Neural progenitor cell (in vitro differentiated cells): ENCODE measurements at regions not wholly inside any gene's neighbourhood (a gene's known extent, or its start where the extent isn't known, plus 50 kb on each side); places are given as distances from the start of the nearest gene placed in this dataset.

Source experiments
- DNase-seq: peaks from one replicate; pipeline ENCODE4 v3.0.0-alpha.2; 2016; ENCODE audit warnings: low spot score
- H2AFZ ChIP-seq: fragments of 200-600 bp; sonication (generic); replicated peaks from 2 replicates; pipeline ENCODE4 v1.6.1; 2016; ENCODE audit warnings: antibody characterized with exemption
- H3F3A ChIP-seq: fragments of 200-600 bp; sonication (generic); 2 replicates; pipeline ENCODE4 v1.6.1; 2016; ENCODE audit warnings: antibody characterized with exemption, low read depth
- H3K27ac ChIP-seq: fragments of 200-600 bp; sonication (generic); 2 replicates; pipeline ENCODE4 v1.5.1; 2016; ENCODE audit warnings: mild to moderate bottlenecking
- H3K27me3 ChIP-seq: fragments of 200-600 bp; sonication (generic); 2 replicates; pipeline ENCODE4 v1.6.1; 2016; ENCODE audit warnings: mild to moderate bottlenecking, moderate library complexity
- H3K36me3 ChIP-seq: fragments of 200-600 bp; sonication (generic); 2 replicates; pipeline ENCODE4 v1.5.1; 2016
- H3K4me1 ChIP-seq: fragments of 200-600 bp; sonication (generic); 2 replicates; pipeline ENCODE4 v1.6.1; 2016; ENCODE audit warnings: mixed run types
- H3K4me2 ChIP-seq: fragments of 200-600 bp; sonication (generic); 2 replicates; pipeline ENCODE4 v1.6.1; 2016
- H3K4me3 ChIP-seq: fragments of 200-600 bp; sonication (generic); 2 replicates; pipeline ENCODE4 v1.5.1; 2016
- H3K79me2 ChIP-seq: fragments of 200-600 bp; sonication (generic); 2 replicates; pipeline ENCODE4 v1.6.1; 2016; ENCODE audit warnings: low read depth
- H3K9ac ChIP-seq: fragments of 200-600 bp; sonication (generic); 2 replicates; pipeline ENCODE4 v1.6.1; 2016
- H3K9me3 ChIP-seq: fragments of 200-600 bp; sonication (generic); 2 replicates; pipeline ENCODE4 v1.5.1; 2016; ENCODE audit warnings: low read depth
- H4K20me1 ChIP-seq: fragments of 200-600 bp; sonication (generic); 2 replicates; pipeline ENCODE4 v1.6.1; 2016; ENCODE audit warnings: low read depth
- H3K27ac Mint-ChIP-seq: 3 replicates; pipeline ENCODE4 v1.8.0; 2021; ENCODE audit warnings: mixed read lengths
- H3K27me3 Mint-ChIP-seq: 2 replicates; pipeline ENCODE4 v1.8.0; 2022; ENCODE audit warnings: low read depth, mild to moderate bottlenecking, inconsistent platforms, moderate library complexity, mixed read lengths; ENCODE audit not compliant: insufficient read depth
- H3K36me3 Mint-ChIP-seq: 3 replicates; pipeline ENCODE4 v1.8.0; 2021; ENCODE audit warnings: mixed read lengths
- H3K4me1 Mint-ChIP-seq: 3 replicates; pipeline ENCODE4 v1.8.0; 2021; ENCODE audit warnings: mixed read lengths
- H3K4me3 Mint-ChIP-seq: 3 replicates; pipeline ENCODE4 v1.8.0; 2021; ENCODE audit warnings: mild to moderate bottlenecking, moderate library complexity, mixed read lengths
- H3K9me3 Mint-ChIP-seq: 3 replicates; pipeline ENCODE4 v1.8.0; 2020; ENCODE audit warnings: mixed read lengths
- CTCF ChIP-seq: fragments of 200-600 bp; sonication (generic); IDR thresholded peaks from 2 replicates; pipeline ENCODE4 v1.5.1; 2017; ENCODE audit warnings: antibody characterized with exemption, mild to moderate bottlenecking
- EZH2 ChIP-seq: fragments of 200-600 bp; sonication (generic); IDR thresholded peaks from 2 replicates; pipeline ENCODE4 v1.6.1; 2017; ENCODE audit warnings: antibody characterized with exemption, mild to moderate bottlenecking, moderate library complexity
- EZH2phosphoT487 ChIP-seq: fragments of 200-600 bp; sonication (generic); IDR thresholded peaks from 2 replicates; pipeline ENCODE4 v1.6.1; 2017; ENCODE audit warnings: antibody characterized with exemption

GRCh38 chr3:194007592-194008337 is 128.2 kb upstream of the HES1 start:
- no peak for TF ChIP-seq EZH2
- no peak for TF ChIP-seq EZH2phosphoT487
- no peak for TF ChIP-seq CTCF
- Histone ChIP-seq H2AFZ (no peak overlapping the region), H3K9ac (no peak overlapping the region), H3K79me2 (no peaks in the 10 kb centered on the region), H3K4me1 (peaks cover 34% of the 10 kb centered on the region), H3K36me3 (no peaks in the 10 kb centered on the region), H3K27ac (no peak overlapping the region), H3K9me3 (no peaks in the 10 kb centered on the region), H3K4me2 (no peak overlapping the region), H3F3A (peaks cover 16% of the 10 kb centered on the region), H3K27me3 (no peaks in the 10 kb centered on the region), H4K20me1 (no peaks in the 10 kb centered on the region), H3K4me3 (no peak overlapping the region)
- Mint-ChIP-seq H3K36me3 (no peaks in the 10 kb centered on the region), H3K27ac (no peak overlapping the region), H3K4me3 (peak overlapping the region; percentile 21), H3K27me3 (peaks cover 14% of the 10 kb centered on the region), H3K4me1 (peaks cover 54% of the 10 kb centered on the region), H3K9me3 (no peaks in the 10 kb centered on the region)
- no peak for DNase-seq

DNA sequence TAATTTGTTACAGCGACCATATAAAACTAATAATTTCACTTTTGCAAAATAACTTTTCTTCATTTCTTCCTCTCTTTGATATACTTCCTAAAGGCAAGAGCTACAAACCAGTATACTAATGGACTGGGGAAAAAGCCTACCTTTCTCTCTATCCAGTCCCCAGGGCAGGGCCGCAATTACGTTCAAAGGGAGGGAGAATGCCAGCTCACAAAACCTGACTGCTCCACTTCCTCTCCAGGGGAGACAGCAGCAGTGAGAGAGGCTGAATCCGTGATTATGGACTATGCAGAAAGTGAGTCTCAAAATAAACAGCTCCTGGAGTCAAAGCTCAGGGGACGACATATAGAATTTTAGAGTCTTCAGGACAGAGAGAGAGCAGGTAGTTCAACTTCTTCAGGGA is 126.9 kb upstream of the HES1 start:
- H3K27ac ChIP-seq = no peak overlapping the region
- no peaks in the 10 kb centered on the region for H3K9me3 Mint-ChIP-seq
- no peak overlapping the region for H3K9ac ChIP-seq
- H3K4me2 ChIP-seq = peak overlapping the region; percentile 7
- no peaks in the 10 kb centered on the region for H3K36me3 Mint-ChIP-seq
- H2AFZ ChIP-seq = no peak overlapping the region
- no peaks in the 10 kb centered on the region for H3K79me2 ChIP-seq
- no peaks in the 10 kb centered on the region for H4K20me1 ChIP-seq
- DNase-seq = no peak
- no peaks in the 10 kb centered on the region for H3K36me3 ChIP-seq
- peaks cover 23% of the 10 kb centered on the region for H3K4me1 ChIP-seq
- H3K4me3 Mint-ChIP-seq = no peak overlapping the region
- no peak for TF ChIP-seq CTCF
- TF ChIP-seq EZH2phosphoT487 = no peak
- no peak for TF ChIP-seq EZH2
- no peaks in the 10 kb centered on the region for H3K9me3 ChIP-seq
- H3K27me3 ChIP-seq = no peaks in the 10 kb centered on the region
- peaks cover 50% of the 10 kb centered on the region for H3K4me1 Mint-ChIP-seq
- H3K27ac Mint-ChIP-seq = no peak overlapping the region
- no peak overlapping the region for H3K4me3 ChIP-seq
- H3K27me3 Mint-ChIP-seq = peaks cover 14% of the 10 kb centered on the region
- H3F3A ChIP-seq = peaks cover 4% of the 10 kb centered on the region

- H3K27me3 ChIP-seq = no peaks in the 10 kb centered on the region
- H4K20me1 ChIP-seq = no peaks in the 10 kb centered on the region
- peak overlapping the region; percentile 27 for H3K4me3 Mint-ChIP-seq
- H3K4me1 Mint-ChIP-seq = peaks cover 43% of the 10 kb centered on the region
- no peaks in the 10 kb centered on the region for H3K9me3 Mint-ChIP-seq
- peaks cover 11% of the 10 kb centered on the region for H3K27me3 Mint-ChIP-seq
- no peaks in the 10 kb centered on the region for H3K9me3 ChIP-seq
- H3K36me3 ChIP-seq = no peaks in the 10 kb centered on the region
- no peak for TF ChIP-seq CTCF
- TF ChIP-seq EZH2 = no peak
- no peak for TF ChIP-seq EZH2phosphoT487
- H3K9ac ChIP-seq = no peak overlapping the region
- peak; percentile 34 for DNase-seq
- peaks cover 15% of the 10 kb centered on the region for H3K4me1 ChIP-seq
- no peaks in the 10 kb centered on the region for H3K36me3 Mint-ChIP-seq
- H3K4me3 ChIP-seq = no peak overlapping the region
- H2AFZ ChIP-seq = no peak overlapping the region
- H3F3A ChIP-seq = no peaks in the 10 kb centered on the region
- H3K4me2 ChIP-seq = no peak overlapping the region
- no peak overlapping the region for H3K27ac Mint-ChIP-seq
- no peak overlapping the region for H3K27ac ChIP-seq
- no peaks in the 10 kb centered on the region for H3K79me2 ChIP-seq
Measured at GRCh38 chr3:194009892-194010533, 125.9 kb upstream of the HES1 start.
